Fibroblast of lung (primary cell): ENCODE measurements at regions not wholly inside any gene's neighbourhood (a gene's known extent, or its start where the extent isn't known, plus 50 kb on each side); places are given as distances from the start of the nearest gene placed in this dataset.
"Not testable (repeated sequence)": the region's sequence is repeated elsewhere in the genome, so short reads cannot be mapped to it uniquely, and the experiment has no call there.

Experiments used
- DNase-seq, 2 donors: peaks; one replicate each; pipeline versions ENCODE4 v3.0.0 to v3.0.0-alpha.2; 2010; ENCODE audit warnings: low read depth in 2 of 2
- H2AFZ ChIP-seq: 2 replicates; pipeline ENCODE4 v1.5.1; 2012; ENCODE audit warnings: low read length, control low read depth, inconsistent platforms
- H3K27ac ChIP-seq: 2 replicates; pipeline ENCODE4 v1.5.1; 2011; ENCODE audit warnings: low read length, control low read depth; ENCODE audit not compliant: insufficient read depth
- H3K27me3 ChIP-seq: 2 replicates; pipeline ENCODE4 v1.5.1; 2011; ENCODE audit warnings: mild to moderate bottlenecking, low read length; ENCODE audit not compliant: control insufficient read depth, insufficient read depth
- H3K36me3 ChIP-seq: 2 replicates; pipeline ENCODE4 v1.5.1; 2011; ENCODE audit warnings: low read length; ENCODE audit not compliant: control insufficient read depth, insufficient read depth
- H3K4me1 ChIP-seq: 2 replicates; pipeline ENCODE4 v1.5.1; 2011; ENCODE audit warnings: low read length; ENCODE audit not compliant: control insufficient read depth, insufficient read depth; ENCODE audit errors: extremely low read depth
- H3K4me2 ChIP-seq: 2 replicates; pipeline ENCODE4 v1.5.1; 2011; ENCODE audit warnings: low read length, control low read depth; ENCODE audit not compliant: insufficient read depth; ENCODE audit errors: extremely low read depth
- H3K4me3 ChIP-seq, 4 experiments: fragments of 200-600 bp in 1 of 4; sonication (generic) in 1 of 4; replicated peaks in 1 of 4; 2 replicates each; pipeline ENCODE4 v1.5.1; 2011 to 2016; ENCODE audit warnings: low read length in 4 of 4, low read depth in 3 of 4, mild to moderate bottlenecking in 3 of 4, control low read depth in 2 of 4, inconsistent platforms in 1 of 4, mixed read lengths in 1 of 4; ENCODE audit not compliant: insufficient read depth in 1 of 4; ENCODE audit errors: control extremely low read depth in 1 of 4
- H3K79me2 ChIP-seq: 2 replicates; pipeline ENCODE4 v1.5.1; 2012; ENCODE audit warnings: mild to moderate bottlenecking, low read length, inconsistent platforms; ENCODE audit not compliant: control insufficient read depth, insufficient read depth
- H3K9ac ChIP-seq: 2 replicates; pipeline ENCODE4 v1.5.1; 2011; ENCODE audit warnings: mild to moderate bottlenecking, low read length, control low read depth; ENCODE audit not compliant: insufficient read depth
- H3K9me3 ChIP-seq: 2 replicates; pipeline ENCODE4 v1.5.1; 2012; ENCODE audit warnings: low read depth, low read length; ENCODE audit not compliant: control insufficient read depth, insufficient read depth
- H4K20me1 ChIP-seq: 2 replicates; pipeline ENCODE4 v1.5.1; 2011; ENCODE audit warnings: low read length; ENCODE audit not compliant: control insufficient read depth, insufficient read depth; ENCODE audit errors: extremely low read depth
- CTCF ChIP-seq, 2 donors: IDR thresholded peaks in 1 of 2; conservative IDR thresholded peaks in 1 of 2; 1 replicate in 1 of 2; 2 replicates in 1 of 2; pipeline ENCODE4 v1.5.1; 2011 to 2012; ENCODE audit warnings: low read length in 2 of 2, control low read depth in 1 of 2, inconsistent platforms in 1 of 2, low read depth in 1 of 2, mild to moderate bottlenecking in 1 of 2
- EZH2 ChIP-seq: IDR thresholded peaks from 2 replicates; pipeline ENCODE4 v1.5.1; 2012; ENCODE audit warnings: low read length, control low read depth, mild to moderate bottlenecking; ENCODE audit errors: missing control alignments

DNA sequence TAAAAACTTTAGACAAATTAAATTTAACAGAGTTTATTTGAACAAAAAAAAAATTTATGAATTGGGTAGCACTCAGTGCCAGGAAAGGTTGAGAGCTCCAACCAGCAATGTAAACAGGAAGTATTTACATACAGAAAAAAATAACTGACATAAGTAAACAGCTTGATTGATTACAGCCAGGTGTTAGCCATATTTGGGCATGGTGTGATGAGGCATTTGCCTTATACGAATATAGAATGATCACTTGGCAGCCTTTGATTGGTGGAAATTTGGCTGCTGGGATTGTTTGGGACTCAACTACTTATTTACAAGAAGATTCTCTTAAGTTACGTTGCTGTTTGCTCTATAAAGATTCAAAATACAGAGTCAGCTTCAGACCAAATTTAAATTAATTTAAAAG is 172.0 kb downstream of the ADAM29 start:
- no peak overlapping the region for H3K27ac ChIP-seq
- no peaks in the 10 kb centered on the region for H3K36me3 ChIP-seq
- no peak for DNase-seq
- H2AFZ ChIP-seq: no peak overlapping the region
- H3K9ac ChIP-seq: no peak overlapping the region
- H4K20me1 ChIP-seq: no peaks in the 10 kb centered on the region
- no peaks in the 10 kb centered on the region for H3K79me2 ChIP-seq
- TF ChIP-seq EZH2: no peak
- TF ChIP-seq CTCF (conservative IDR thresholded peaks at IDR 0.05 in 1 of 2, IDR thresholded peaks at IDR 0.05 in 1 of 2; ENCODE audit: low read depth in 1 of 2, low read length in 2 of 2): no peak
- no peaks in the 10 kb centered on the region for H3K9me3 ChIP-seq
- no peaks in the 10 kb centered on the region for H3K4me1 ChIP-seq
- H3K4me2 ChIP-seq: no peak overlapping the region
- H3K4me3 ChIP-seq: no peak overlapping the region
- H3K27me3 ChIP-seq: no peaks in the 10 kb centered on the region

GRCh38 chr4:175091649-175092048 is 173.5 kb downstream of the ADAM29 start:
- Histone ChIP-seq H3K9ac (no peak overlapping the region), H4K20me1 (no peaks in the 10 kb centered on the region), H3K4me2 (no peak overlapping the region), H2AFZ (no peak overlapping the region), H3K4me3 (no peak overlapping the region), H3K4me1 (no peaks in the 10 kb centered on the region), H3K36me3 (no peaks in the 10 kb centered on the region), H3K27ac (no peak overlapping the region), H3K79me2 (no peaks in the 10 kb centered on the region), H3K27me3 (no peaks in the 10 kb centered on the region), H3K9me3 (no peaks in the 10 kb centered on the region)
- TF ChIP-seq EZH2 (no peak), CTCF (conservative IDR thresholded peaks at IDR 0.05 in 1 of 2, IDR thresholded peaks at IDR 0.05 in 1 of 2; ENCODE audit: low read depth in 1 of 2, low read length in 2 of 2) (no peak)
- no peak for DNase-seq

- Histone ChIP-seq H3K4me1 (no peaks in the 10 kb centered on the region), H3K79me2 (no peaks in the 10 kb centered on the region), H3K4me2 (no peak overlapping the region), H3K27me3 (no peaks in the 10 kb centered on the region), H4K20me1 (no peaks in the 10 kb centered on the region), H2AFZ (no peak overlapping the region), H3K4me3 (no peak overlapping the region), H3K27ac (no peak overlapping the region), H3K36me3 (no peaks in the 10 kb centered on the region), H3K9me3 (no peaks in the 10 kb centered on the region), H3K9ac (no peak overlapping the region)
- TF ChIP-seq EZH2 (no peak), CTCF (conservative IDR thresholded peaks at IDR 0.05 in 1 of 2, IDR thresholded peaks at IDR 0.05 in 1 of 2; ENCODE audit: low read depth in 1 of 2, low read length in 2 of 2) (no peak)
- no peak for DNase-seq
Measured at GRCh38 chr4:175092114-175092513, 174.0 kb downstream of the ADAM29 start.

DNA sequence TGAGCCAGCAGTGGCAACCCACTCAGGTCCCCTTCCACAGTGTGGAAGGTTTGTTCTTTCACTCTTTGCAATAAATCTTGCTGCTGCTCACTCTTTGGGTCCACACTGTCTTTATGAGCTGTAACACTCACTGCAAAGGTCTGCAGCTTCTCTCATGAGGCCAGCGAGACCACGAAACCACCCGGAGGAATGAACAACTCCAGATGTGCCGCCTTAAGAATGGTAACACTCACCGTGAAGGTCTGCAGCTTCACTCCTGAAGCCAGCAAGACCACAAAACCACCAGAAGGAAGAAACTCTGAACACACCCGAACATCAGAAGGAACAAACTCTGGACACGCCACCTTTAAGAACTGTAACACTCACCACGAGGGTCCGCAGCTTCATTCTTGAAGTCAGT is 174.9 kb downstream of the ADAM29 start:
- H3K4me2 ChIP-seq, H3K4me3 ChIP-seq, H3K9ac ChIP-seq, H3K9me3 ChIP-seq, H4K20me1 ChIP-seq, H2AFZ ChIP-seq, H3K36me3 ChIP-seq, H3K27me3 ChIP-seq, DNase-seq, H3K27ac ChIP-seq, H3K4me1 ChIP-seq, H3K79me2 ChIP-seq: not testable (repeated sequence)
